ENCODE measurements at regions not wholly inside any gene's neighbourhood (a gene's known extent, or its start where the extent isn't known, plus 50 kb on each side); places are given as distances from the start of the nearest gene placed in this dataset.

DNA sequence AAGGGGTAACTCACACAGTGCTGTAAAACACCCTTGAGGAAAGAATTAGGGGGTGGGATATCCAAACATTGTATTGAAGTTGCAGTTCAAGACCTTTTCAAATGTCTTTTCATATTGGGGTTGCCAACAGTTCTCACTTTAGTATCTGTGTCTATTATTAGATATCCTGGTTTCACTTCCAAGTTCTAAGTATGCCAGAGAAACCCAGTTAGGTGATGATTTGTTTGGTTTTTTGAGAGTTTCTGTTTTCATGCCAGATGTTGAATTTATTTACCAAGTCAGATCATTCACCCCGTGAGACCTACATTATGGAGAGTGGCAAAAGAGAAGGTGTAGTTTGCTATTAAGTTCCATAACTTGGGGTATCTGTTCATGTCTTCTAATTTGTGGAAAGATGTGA is 64.5 kb downstream of the C9orf152 start:
- DNase-seq (ENCODE audit: low spot score), result peak; percentile 53

GRCh38 chr9:110143950-110144545 is 63.9 kb downstream of the C9orf152 start:
- peak; percentile 52 for DNase-seq (ENCODE audit: low spot score)

- no peak for DNase-seq (ENCODE audit: low spot score)
These were observed 61.6 kb downstream of the C9orf152 start for GRCh38 chr9:110146373-110146772.

GRCh38 chr9:110148384-110148783 is 59.6 kb downstream of the C9orf152 start:
- peak; percentile 61 for DNase-seq (ENCODE audit: low spot score)

- no peak for DNase-seq (ENCODE audit: low spot score)
These were observed 59.1 kb downstream of the C9orf152 start for GRCh38 chr9:110148891-110149290.
